Sigmoid colon (tissue), 4 donors: ENCODE measurements at regions not wholly inside any gene's neighbourhood (a gene's known extent, or its start where the extent isn't known, plus 50 kb on each side); places are given as distances from the start of the nearest gene placed in this dataset.

Experiments used
- CTCF ChIP-seq, 4 experiments: fragments of 450-650 bp in 3 of 4; fragments of 200-600 bp in 1 of 4; IDR thresholded peaks; one replicate each; pipeline ENCODE4 v1.5.1; 2016 to 2019; ENCODE audit warnings: antibody characterized with exemption in 4 of 4, mild to moderate bottlenecking in 3 of 4, moderate library complexity in 2 of 4
- EP300 ChIP-seq, 4 donors: sonication (generic); formaldehyde crosslinking; IDR thresholded peaks; one replicate each; pipeline ENCODE4 v1.6.1; 2017; ENCODE audit warnings: antibody characterized with exemption in 4 of 4
- POLR2A ChIP-seq, 2 donors: fragments of 450-650 bp; IDR thresholded peaks; one replicate each; pipeline ENCODE4 v1.6.1; 2016; ENCODE audit warnings: antibody characterized with exemption in 2 of 2, mild to moderate bottlenecking in 2 of 2, moderate library complexity in 2 of 2
- POLR2AphosphoS5 ChIP-seq, 4 donors: sonication (generic); formaldehyde crosslinking; IDR thresholded peaks; one replicate each; pipeline ENCODE4 v1.6.1; 2017; ENCODE audit warnings: antibody characterized with exemption in 4 of 4

GRCh38 chr5:2174538-2174937 is 291.8 kb upstream of the IRX4 start:
- TF ChIP-seq CTCF (IDR thresholded peaks at IDR 0.05): no peak
- no peak for TF ChIP-seq POLR2AphosphoS5 (IDR thresholded peaks at IDR 0.05)
- no peak for TF ChIP-seq EP300 (IDR thresholded peaks at IDR 0.05)
- TF ChIP-seq POLR2A (IDR thresholded peaks at IDR 0.05): no peak
